ENCODE measurements at regions not wholly inside any gene's neighbourhood (a gene's known extent, or its start where the extent isn't known, plus 50 kb on each side); places are given as distances from the start of the nearest gene placed in this dataset.

DNA sequence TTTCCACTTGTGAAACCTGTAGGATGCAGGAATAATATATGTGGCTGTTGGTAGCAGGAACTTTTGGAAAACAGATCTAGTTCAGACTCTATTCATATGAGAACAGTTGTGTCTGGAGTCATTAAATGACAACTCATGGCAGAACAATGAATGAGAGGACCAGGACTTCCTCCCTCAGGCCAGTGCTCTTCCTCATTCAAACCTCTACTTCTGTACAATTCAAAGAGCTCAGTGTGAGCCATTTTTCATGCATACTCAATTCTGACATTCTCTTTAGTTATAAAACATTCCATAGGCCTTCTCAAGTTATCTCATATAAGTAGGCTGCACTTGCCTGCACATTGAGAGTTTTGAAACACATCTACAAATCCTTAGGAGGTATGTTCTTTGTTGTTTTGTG, 1526.6 kb upstream of the FLRT2 start (continued):
- no peak for TF ChIP-seq RCOR1 (IDR thresholded peaks at IDR 0.05; ENCODE audit: low read depth, low read length)
- TF ChIP-seq, protein P1, sequence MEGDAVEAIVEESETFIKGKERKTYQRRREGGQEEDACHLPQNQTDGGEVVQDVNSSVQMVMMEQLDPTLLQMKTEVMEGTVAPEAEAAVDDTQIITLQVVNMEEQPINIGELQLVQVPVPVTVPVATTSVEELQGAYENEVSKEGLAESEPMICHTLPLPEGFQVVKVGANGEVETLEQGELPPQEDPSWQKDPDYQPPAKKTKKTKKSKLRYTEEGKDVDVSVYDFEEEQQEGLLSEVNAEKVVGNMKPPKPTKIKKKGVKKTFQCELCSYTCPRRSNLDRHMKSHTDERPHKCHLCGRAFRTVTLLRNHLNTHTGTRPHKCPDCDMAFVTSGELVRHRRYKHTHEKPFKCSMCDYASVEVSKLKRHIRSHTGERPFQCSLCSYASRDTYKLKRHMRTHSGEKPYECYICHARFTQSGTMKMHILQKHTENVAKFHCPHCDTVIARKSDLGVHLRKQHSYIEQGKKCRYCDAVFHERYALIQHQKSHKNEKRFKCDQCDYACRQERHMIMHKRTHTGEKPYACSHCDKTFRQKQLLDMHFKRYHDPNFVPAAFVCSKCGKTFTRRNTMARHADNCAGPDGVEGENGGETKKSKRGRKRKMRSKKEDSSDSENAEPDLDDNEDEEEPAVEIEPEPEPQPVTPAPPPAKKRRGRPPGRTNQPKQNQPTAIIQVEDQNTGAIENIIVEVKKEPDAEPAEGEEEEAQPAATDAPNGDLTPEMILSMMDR (IDR thresholded peaks at IDR 0.05) = no peak

DNA sequence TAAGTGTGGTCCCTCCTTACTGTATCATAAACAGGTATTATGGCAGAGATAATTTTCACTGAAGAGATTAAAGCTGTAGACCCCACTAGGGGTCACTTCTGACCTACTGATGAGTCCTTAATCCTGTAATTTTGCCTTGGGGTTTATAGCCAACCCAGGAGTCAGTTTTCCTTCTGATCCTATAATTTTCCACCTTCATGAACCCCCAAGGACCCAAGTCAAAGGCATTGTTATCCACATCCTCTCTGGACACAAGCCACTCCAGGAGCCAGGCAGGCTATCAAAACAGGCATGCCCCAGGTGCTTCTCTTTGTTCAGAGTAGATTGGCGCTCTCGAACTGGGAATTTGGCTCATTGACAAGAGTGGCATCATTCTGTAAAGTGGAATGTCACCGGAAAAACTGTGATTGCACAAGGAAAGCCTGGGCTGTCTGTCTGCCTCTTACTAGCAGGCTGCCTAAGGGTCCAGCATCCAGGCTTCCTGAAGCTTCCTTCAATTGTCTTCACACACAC, 1523.2 kb upstream of the FLRT2 start:
- WGBS (ENCODE audit: missing lambda C conversion rate) = 0% methylated on average over 3 of the region's 3 CpGs
- no peaks in the 10 kb centered on the region for H3K9me3 ChIP-seq
- H3K4me1 ChIP-seq = no peaks in the 10 kb centered on the region
- TF ChIP-seq CEBPB (IDR thresholded peaks at IDR 0.05) = no peak
- TF ChIP-seq ZFP36 (IDR thresholded peaks at IDR 0.05; ENCODE audit: borderline replicate concordance, partially characterized antibody) = no peak
- TF ChIP-seq, protein P2, sequence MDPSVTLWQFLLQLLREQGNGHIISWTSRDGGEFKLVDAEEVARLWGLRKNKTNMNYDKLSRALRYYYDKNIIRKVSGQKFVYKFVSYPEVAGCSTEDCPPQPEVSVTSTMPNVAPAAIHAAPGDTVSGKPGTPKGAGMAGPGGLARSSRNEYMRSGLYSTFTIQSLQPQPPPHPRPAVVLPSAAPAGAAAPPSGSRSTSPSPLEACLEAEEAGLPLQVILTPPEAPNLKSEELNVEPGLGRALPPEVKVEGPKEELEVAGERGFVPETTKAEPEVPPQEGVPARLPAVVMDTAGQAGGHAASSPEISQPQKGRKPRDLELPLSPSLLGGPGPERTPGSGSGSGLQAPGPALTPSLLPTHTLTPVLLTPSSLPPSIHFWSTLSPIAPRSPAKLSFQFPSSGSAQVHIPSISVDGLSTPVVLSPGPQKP (IDR thresholded peaks at IDR 0.05; ENCODE audit: low read depth, low read length) = no peak
- no peak for TF ChIP-seq RAD21 (conservative IDR thresholded peaks at IDR 0.05 in 1 of 2, IDR thresholded peaks at IDR 0.05 in 1 of 2)
- no peak for TF ChIP-seq NFE2L2 (conservative IDR thresholded peaks at IDR 0.05; ENCODE audit: low read length)
- TF ChIP-seq, protein P3, sequence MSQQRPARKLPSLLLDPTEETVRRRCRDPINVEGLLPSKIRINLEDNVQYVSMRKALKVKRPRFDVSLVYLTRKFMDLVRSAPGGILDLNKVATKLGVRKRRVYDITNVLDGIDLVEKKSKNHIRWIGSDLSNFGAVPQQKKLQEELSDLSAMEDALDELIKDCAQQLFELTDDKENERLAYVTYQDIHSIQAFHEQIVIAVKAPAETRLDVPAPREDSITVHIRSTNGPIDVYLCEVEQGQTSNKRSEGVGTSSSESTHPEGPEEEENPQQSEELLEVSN (IDR thresholded peaks at IDR 0.05; ENCODE audit: borderline replicate concordance, low read depth) = no peak
- TF ChIP-seq EHMT2 (IDR thresholded peaks at IDR 0.05; ENCODE audit: low read depth) = no peak
- TF ChIP-seq CBX2 (IDR thresholded peaks at IDR 0.05; ENCODE audit: borderline replicate concordance, low read depth) = no peak
- TF ChIP-seq JUNB (IDR thresholded peaks at IDR 0.05) = no peak
- TF ChIP-seq, protein P4, sequence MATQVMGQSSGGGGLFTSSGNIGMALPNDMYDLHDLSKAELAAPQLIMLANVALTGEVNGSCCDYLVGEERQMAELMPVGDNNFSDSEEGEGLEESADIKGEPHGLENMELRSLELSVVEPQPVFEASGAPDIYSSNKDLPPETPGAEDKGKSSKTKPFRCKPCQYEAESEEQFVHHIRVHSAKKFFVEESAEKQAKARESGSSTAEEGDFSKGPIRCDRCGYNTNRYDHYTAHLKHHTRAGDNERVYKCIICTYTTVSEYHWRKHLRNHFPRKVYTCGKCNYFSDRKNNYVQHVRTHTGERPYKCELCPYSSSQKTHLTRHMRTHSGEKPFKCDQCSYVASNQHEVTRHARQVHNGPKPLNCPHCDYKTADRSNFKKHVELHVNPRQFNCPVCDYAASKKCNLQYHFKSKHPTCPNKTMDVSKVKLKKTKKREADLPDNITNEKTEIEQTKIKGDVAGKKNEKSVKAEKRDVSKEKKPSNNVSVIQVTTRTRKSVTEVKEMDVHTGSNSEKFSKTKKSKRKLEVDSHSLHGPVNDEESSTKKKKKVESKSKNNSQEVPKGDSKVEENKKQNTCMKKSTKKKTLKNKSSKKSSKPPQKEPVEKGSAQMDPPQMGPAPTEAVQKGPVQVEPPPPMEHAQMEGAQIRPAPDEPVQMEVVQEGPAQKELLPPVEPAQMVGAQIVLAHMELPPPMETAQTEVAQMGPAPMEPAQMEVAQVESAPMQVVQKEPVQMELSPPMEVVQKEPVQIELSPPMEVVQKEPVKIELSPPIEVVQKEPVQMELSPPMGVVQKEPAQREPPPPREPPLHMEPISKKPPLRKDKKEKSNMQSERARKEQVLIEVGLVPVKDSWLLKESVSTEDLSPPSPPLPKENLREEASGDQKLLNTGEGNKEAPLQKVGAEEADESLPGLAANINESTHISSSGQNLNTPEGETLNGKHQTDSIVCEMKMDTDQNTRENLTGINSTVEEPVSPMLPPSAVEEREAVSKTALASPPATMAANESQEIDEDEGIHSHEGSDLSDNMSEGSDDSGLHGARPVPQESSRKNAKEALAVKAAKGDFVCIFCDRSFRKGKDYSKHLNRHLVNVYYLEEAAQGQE (IDR thresholded peaks at IDR 0.05) = no peak
- TF ChIP-seq, protein P5, sequence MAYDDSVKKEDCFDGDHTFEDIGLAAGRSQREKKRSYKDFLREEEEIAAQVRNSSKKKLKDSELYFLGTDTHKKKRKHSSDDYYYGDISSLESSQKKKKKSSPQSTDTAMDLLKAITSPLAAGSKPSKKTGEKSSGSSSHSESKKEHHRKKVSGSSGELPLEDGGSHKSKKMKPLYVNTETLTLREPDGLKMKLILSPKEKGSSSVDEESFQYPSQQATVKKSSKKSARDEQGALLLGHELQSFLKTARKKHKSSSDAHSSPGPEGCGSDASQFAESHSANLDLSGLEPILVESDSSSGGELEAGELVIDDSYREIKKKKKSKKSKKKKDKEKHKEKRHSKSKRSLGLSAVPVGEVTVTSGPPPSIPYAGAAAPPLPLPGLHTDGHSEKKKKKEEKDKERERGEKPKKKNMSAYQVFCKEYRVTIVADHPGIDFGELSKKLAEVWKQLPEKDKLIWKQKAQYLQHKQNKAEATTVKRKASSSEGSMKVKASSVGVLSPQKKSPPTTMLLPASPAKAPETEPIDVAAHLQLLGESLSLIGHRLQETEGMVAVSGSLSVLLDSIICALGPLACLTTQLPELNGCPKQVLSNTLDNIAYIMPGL (CRISPR knock-in tag; IDR thresholded peaks at IDR 0.05; ENCODE audit: borderline replicate concordance) = no peak
- TF ChIP-seq MYC (IDR thresholded peaks at IDR 0.05; ENCODE audit: borderline replicate concordance, low read length) = no peak
- TF ChIP-seq TP53 (CRISPR knock-in tag; IDR thresholded peaks at IDR 0.05) = no peak
- TF ChIP-seq KDM5A (IDR thresholded peaks at IDR 0.05) = no peak
- H3K27ac ChIP-seq = no peak overlapping the region
- DNase-seq (ENCODE audit: low read depth in 1 of 2, low spot score in 1 of 2) (no peak), ATAC-seq (no peak), FAIRE-seq (no peak)
- no peak overlapping the region for H3K4me2 ChIP-seq
- ChIA-PET POLR2A (no interaction called here), CTCF (no interaction called here)
- no peak overlapping the region for H3K4me3 ChIP-seq
